Endothelial cell of umbilical vein (primary cell): ENCODE measurements at regions not wholly inside any gene's neighbourhood (a gene's known extent, or its start where the extent isn't known, plus 50 kb on each side); places are given as distances from the start of the nearest gene placed in this dataset.
"Not testable (repeated sequence)": the region's sequence is repeated elsewhere in the genome, so short reads cannot be mapped to it uniquely, and the experiment has no call there.

Experiments used
- BruUV-seq: library from RNA; stranded (reverse); fragments of 400-500 nt; replicated peaks from 2 replicates; lab custom pipeline; 2021; lab: Mats Ljungman, UMichigan
- CTCF ChIA-PET: fragments of 300-600, 350-600 bp; sonication (Branson Sonifier 250); formaldehyde crosslinking; loops from one replicate; lab custom pipeline; 2021; ENCODE audit warnings: antibody characterized with exemption, inconsistent platforms; lab: Charles Lee
- POLR2A ChIA-PET: fragments of 300-600, 350-600 bp; sonication (Branson Sonifier 250); formaldehyde crosslinking; loops from one replicate; lab custom pipeline; 2021; ENCODE audit warnings: antibody characterized with exemption, inconsistent platforms; lab: Charles Lee
- DNase-seq: peaks from one replicate; pipeline ENCODE4 v3.0.0-alpha.2; 2011; ENCODE audit warnings: low read depth, low spot score
- FAIRE-seq: peaks from 2 replicates; lab custom pipeline; 2011; peaks lifted over from hg19 to GRCh38; lab: Jason Lieb, UNC
- H2AFZ ChIP-seq: 2 replicates; pipeline ENCODE4 v1.6.0; 2012; ENCODE audit warnings: low read depth, low read length, control low read depth, inconsistent platforms
- H3K27ac ChIP-seq: 2 replicates; pipeline ENCODE4 v1.5.1; 2011; ENCODE audit warnings: low read depth, mild to moderate bottlenecking, control low read depth, low read length, moderate library complexity; ENCODE audit not compliant: insufficient read depth
- H3K27me3 ChIP-seq, 2 experiments: 2 replicates each; pipeline versions ENCODE4 v1.6.0 to v1.6.1; 2011; ENCODE audit warnings: low read length in 2 of 2, mixed read lengths in 1 of 2; ENCODE audit not compliant: control insufficient read depth in 2 of 2, insufficient read depth in 2 of 2
- H3K36me3 ChIP-seq, 2 experiments: 2 replicates in 1 of 2; 3 replicates in 1 of 2; pipeline ENCODE4 v1.5.1; 2011; ENCODE audit warnings: low read length in 2 of 2, mild to moderate bottlenecking in 1 of 2, moderate library complexity in 1 of 2; ENCODE audit not compliant: control insufficient read depth in 2 of 2, insufficient read depth in 2 of 2; ENCODE audit errors: extremely low read depth in 1 of 2
- H3K4me1 ChIP-seq: 3 replicates; pipeline ENCODE4 v1.5.1; 2011; ENCODE audit warnings: mild to moderate bottlenecking, low read length; ENCODE audit not compliant: control insufficient read depth, insufficient read depth; ENCODE audit errors: extremely low read depth
- H3K4me2 ChIP-seq: 2 replicates; pipeline ENCODE4 v1.6.1; 2011; ENCODE audit warnings: low read length, control low read depth, mixed read lengths; ENCODE audit not compliant: insufficient read depth
- H3K4me3 ChIP-seq, 3 experiments: fragments of 200-600 bp in 1 of 3; sonication (generic), shearing (Covaris generic) in 1 of 3; replicated peaks in 1 of 3; 2 replicates each; pipeline ENCODE4 v1.5.1; 2011 to 2016; ENCODE audit warnings: control low read depth in 3 of 3, low read length in 3 of 3, mild to moderate bottlenecking in 2 of 3, inconsistent platforms in 1 of 3, low read depth in 1 of 3, moderate library complexity in 1 of 3; ENCODE audit not compliant: insufficient read depth in 1 of 3
- H3K79me2 ChIP-seq: 2 replicates; pipeline ENCODE4 v1.6.0; 2012; ENCODE audit warnings: low read length, inconsistent platforms; ENCODE audit not compliant: control insufficient read depth, insufficient read depth
- H3K9ac ChIP-seq: replicated peaks from 2 replicates; pipeline ENCODE3; 2011; ENCODE audit warnings: low read length, control low read depth; ENCODE audit not compliant: insufficient read depth; ENCODE audit errors: extremely low read depth
- H3K9me1 ChIP-seq: replicated peaks from 3 replicates; pipeline ENCODE4 v1.6.0; 2011; ENCODE audit warnings: mild to moderate bottlenecking, low read length; ENCODE audit not compliant: control insufficient read depth, insufficient read depth; ENCODE audit errors: extremely low read depth
- H3K9me3 ChIP-seq: replicated peaks from 2 replicates; pipeline ENCODE4 v1.5.1; 2012; ENCODE audit warnings: low read length, inconsistent platforms; ENCODE audit not compliant: control insufficient read depth, insufficient read depth
- H4K20me1 ChIP-seq: replicated peaks from 2 replicates; pipeline ENCODE3; 2011; ENCODE audit warnings: mild to moderate bottlenecking, low read length; ENCODE audit not compliant: control insufficient read depth, insufficient read depth; ENCODE audit errors: extremely low read depth
- dilution Hi-C: fragments of 300-500 bp; cut with MboI; formaldehyde crosslinking; loops from one replicate; pipeline ENCODE4 v1.15.0; 2019; ENCODE audit warnings: low sequenced_read_pairs; ENCODE audit not compliant: extremely low pct_ligation_motif_present
- intact Hi-C: fragments of 100-400 bp; cut with micrococcal nuclease; formaldehyde crosslinking; loops from one replicate; pipeline ENCODE4 v1.10.0; 2022

- DNase-seq, FAIRE-seq, H3K9me3 ChIP-seq, H3K9ac ChIP-seq, H3K27me3 ChIP-seq, POLR2A ChIA-PET, H3K36me3 ChIP-seq, H2AFZ ChIP-seq, H3K4me1 ChIP-seq, H3K27ac ChIP-seq, H3K79me2 ChIP-seq, BruUV-seq, intact Hi-C loops, H3K4me3 ChIP-seq, CTCF ChIA-PET, H3K9me1 ChIP-seq, H3K4me2 ChIP-seq, H4K20me1 ChIP-seq, dilution Hi-C loops: not testable (repeated sequence)
Observed at GRCh38 chr10:28895671-28896070, 218.3 kb downstream of the BAMBI start.

- H3K4me1 ChIP-seq, H3K4me3 ChIP-seq, H3K9me1 ChIP-seq, H3K9ac ChIP-seq, H3K9me3 ChIP-seq, H3K27me3 ChIP-seq, H3K4me2 ChIP-seq, H3K36me3 ChIP-seq, BruUV-seq, intact Hi-C loops, DNase-seq, H3K27ac ChIP-seq, H4K20me1 ChIP-seq, dilution Hi-C loops, H3K79me2 ChIP-seq, H2AFZ ChIP-seq, POLR2A ChIA-PET, FAIRE-seq: not testable (repeated sequence)
- CTCF ChIA-PET: interaction anchor here (1.2 kb wide), 1 partner anchor 95 kb away, joined by 3 read pairs; no protein-coding TSS in a partner anchor
Observed at GRCh38 chr10:28896791-28897409, 219.6 kb downstream of the BAMBI start.
